NCI-H1105 (cell line): ENCODE measurements at regions not wholly inside any gene's neighbourhood (a gene's known extent, or its start where the extent isn't known, plus 50 kb on each side); places are given as distances from the start of the nearest gene placed in this dataset.
"Not testable (repeated sequence)": the region's sequence is repeated elsewhere in the genome, so short reads cannot be mapped to it uniquely, and the experiment has no call there.

Experiments used
- DNase-seq: peaks from one replicate; lab custom pipeline; 2025; lab: John Stamatoyannopoulos, UW

DNA sequence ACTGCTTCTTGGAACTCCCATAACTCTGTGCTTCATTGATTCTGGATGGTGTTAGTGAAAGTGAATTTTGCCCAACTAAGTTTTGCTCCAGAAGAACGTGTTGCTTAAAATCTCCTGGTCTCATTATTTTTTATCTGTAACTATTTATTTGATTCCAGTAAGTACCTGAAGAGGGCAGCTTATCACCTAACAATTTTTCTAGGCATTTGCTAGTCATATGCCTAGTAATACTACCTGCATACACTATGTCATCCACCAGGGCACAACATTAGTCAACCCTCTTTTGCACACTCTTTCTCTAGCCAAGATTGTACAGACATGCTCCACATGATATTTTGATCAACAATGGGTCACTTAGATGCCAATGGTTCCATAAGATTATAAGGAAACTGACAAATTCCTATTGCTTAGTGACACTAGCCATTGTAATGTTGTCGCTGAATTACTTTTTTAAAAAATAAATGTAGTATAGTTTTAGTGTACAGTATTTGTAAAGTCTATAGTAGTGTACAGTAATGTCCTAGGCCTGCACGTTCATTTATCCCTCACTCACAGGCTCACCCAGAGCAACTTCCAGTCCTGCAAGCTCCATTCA is 499.9 kb upstream of the AADAT start:
- peak; percentile 6 for DNase-seq

DNA sequence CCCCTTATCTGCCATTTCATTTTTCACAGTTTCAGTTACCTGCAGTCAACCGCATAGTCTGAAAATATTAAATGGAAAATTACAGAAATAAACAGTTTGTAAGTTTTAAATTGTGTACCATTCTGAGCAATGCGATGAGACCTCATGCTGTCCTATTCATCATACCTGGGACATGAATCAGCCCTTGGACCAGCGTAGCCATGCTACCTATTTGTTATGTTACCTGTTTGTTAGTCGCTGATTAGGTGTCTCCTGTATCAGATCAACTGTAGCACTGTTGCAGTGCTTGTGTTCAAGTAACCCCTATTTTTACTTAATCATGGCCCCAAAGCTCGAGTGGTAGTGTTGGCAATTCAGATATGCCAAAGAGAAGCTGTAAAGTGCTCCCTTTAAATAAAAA is 492.2 kb upstream of the AADAT start:
- no peak for DNase-seq

DNA sequence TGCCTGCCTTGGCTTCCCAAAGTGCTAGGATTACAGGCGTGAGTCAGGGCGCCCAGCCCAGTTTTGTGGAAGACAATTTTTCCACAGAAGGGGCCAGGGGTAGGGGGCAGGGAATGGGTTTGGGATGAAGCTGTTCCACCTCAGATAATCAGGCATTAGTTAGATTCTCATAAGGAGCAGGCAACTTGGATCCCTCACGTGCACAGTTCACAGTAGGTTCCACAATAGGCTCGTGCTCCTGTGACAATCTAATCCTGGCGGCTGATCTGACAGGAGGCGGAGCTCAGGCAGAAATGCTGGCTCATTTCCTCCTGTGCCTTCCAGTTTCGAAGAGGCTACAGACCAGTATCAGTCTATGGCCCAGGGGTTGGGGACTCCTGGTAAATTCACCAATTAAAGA is 491.6 kb upstream of the AADAT start:
- no peak for DNase-seq

DNA sequence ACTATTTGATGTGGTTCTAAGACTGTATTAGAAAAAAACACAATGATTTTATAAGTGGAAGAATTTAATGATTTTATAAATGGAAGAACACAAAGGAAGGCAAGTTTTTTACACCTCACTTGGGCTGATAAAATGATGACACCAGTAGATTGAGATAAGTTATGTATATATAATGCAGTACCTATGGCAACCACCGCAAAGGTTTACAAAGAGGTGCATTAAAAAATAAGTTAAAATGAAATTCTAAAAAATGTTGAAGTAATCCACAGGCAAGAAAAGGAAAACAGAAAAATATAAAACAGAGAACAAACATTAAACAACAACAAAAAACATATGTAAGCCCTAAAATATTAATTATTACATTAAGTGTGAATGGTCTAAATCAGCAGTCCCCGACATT is 490.9 kb upstream of the AADAT start:
- no peak for DNase-seq

DNA sequence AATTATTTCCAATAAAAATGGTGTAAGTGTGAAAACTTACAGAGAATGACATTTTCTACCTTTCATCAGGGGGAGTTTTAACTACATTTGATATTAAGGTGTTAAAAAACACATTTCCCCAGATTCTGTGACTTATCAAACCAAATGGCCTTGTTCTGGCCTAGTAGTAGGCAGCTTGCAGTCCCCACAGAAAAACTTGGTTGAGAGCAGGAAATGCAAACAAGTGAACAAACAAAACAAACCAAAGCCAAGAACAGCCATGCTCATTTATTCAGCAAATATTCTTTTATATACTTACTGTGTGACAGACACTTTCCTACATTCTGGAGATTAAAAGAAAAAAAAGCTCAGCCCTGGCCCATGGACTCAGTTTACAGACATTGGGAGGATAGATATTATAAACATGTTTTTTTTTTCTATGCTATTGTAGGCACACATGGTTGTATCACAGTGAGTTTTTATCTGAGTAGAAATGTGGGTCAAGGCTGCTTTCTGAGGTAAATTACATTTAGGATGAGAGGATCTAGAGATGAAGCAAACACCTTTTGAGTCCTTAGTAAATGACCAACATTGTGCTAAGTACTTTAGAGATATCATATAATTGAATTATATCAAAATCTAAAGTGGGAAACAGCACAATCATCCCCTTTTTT is 449.2 kb upstream of the AADAT start:
- DNase-seq: no peak

DNA sequence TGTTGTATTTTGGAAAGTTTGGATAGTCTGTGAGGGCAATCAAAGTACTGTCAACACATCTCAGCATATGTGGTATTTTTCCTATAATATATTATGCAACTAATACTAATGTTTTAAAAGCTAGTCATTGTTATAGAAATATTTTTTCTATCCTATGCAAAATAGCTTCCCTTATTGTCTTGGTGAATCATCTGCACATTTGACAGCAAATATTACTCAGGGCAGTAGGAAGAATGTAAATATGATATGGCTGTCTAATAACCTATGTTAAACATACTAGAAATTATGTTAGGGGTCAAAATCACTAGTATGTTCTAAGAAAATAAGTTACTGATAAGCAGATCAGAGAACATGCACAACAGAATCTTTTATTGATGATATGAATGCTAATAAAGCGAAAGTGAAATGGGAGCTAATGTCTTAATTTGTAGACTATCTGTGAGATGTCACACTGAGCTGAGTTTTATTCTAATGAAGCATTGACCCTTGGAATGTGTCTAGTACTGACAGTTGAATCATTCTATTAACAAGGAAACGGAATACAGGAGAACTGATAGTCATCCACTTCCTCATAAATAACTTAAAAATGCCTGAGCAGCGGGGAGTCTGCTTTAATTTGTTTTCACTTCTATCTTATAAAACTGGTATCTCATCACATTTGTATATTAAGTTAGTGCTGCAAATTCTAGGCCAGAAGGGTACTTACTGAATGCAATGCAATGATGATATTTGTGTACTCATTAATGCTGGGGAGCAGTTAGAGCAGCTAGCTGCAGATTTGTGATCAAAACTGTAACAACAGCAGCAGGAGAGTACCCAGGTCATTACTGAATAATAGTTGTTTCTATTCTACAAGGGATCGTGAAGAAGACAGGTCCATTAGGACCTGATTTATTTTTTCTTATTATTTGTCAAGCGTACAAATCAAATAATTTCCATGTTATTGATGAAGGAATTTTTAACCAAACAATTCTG is 440.3 kb upstream of the AADAT start:
- no peak for DNase-seq

DNA sequence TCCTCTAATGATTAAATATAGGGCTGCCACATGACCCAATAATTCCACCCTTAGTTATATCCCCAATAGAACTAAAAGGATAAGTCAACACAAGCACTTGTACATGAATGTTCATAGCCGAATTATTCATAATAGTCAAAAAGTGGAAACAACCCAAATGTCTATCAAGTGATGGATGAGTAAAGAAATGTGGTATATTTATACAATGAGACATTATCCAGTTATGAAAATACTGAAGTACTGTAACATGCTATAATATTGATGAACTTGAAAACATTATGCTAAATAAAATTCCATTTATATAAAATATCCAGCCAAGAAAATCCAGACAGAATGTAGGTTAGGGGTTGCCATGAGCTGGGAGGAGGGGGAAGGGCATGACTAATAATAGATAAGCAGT is 436.7 kb upstream of the AADAT start:
- no peak for DNase-seq

DNA sequence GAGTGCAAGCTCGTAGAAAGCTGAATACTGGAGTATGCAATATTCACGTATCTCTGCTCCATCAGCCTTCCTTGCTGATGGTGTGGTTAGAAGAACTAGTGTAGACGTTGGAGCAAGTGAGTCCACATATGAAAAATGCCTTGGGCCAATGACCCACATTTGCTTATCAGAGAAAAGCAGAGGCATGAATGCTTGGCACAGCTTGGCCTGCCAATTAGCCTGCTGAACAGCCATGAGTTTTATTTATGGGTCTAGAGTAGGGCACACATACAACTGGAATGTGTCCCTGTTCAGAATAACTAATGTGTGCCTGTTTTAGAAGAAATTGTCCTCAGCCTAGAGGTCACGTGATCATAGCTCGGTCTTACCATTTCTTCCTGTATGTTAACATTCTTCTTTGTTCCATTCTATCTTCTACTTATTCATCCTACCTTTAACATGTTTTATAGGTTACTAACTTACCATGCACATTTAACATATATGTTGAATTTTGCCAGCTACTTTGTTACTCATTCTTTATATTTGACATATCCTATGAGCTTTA is 432.7 kb upstream of the AADAT start:
- DNase-seq: no peak

DNA sequence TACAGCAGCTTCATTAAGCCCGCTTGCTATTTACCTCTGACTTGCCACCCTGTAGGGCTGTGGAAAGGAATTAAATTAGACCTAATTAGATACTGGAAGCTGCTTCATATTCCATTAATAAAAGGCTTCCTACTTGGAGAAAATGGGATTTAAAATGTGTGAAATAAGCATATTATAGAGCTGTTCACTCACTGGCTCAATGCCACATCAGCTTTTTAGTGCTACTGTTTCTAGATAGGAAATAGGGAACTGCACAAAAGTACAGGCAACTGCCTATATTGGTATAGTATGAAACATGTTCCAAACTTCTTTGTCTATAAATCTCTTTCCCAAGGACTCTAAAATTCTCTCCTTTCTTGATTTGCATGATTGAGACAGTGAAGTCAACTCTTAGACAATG is 407.9 kb upstream of the AADAT start:
- DNase-seq: no peak

DNA sequence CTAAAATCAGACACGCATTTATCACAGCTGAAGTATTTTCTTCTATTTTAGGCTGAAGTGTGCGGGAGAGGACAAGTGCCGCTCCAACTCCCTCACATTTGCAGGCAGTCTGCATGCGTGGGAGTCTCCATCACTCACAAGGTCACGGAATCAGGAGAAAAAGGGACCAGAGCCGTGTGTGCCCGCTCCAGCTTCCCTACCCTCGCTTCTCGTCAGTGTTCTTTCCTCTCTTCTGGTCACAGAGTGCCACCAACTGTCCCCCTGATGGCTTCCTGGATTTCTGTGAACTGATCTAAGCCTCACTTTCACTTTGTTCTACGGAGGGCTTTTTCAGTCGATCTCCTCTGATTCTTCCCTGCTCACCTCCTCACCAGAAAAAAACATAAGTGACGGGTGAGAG is 407.4 kb upstream of the AADAT start:
- DNase-seq: peak; percentile 9

DNA sequence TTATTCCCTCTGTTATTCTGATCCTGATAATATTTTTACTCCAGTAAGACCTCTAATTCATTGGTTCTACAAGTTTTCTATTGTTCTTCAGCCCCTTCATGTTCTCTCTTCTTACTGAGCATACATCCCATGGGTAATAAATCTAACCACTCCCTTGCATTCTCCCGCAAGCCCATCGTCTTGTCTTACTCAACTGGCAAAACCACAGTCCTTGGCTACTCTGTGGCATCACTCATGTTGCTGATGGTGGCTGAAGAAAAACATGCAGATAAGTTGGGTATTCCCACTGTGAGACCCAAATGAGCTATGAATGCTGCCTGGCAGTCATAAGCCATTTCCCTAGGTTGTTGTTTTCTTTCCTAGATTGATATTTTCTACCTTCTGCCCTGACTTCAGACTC is 402.2 kb upstream of the AADAT start:
- DNase-seq: no peak

DNA sequence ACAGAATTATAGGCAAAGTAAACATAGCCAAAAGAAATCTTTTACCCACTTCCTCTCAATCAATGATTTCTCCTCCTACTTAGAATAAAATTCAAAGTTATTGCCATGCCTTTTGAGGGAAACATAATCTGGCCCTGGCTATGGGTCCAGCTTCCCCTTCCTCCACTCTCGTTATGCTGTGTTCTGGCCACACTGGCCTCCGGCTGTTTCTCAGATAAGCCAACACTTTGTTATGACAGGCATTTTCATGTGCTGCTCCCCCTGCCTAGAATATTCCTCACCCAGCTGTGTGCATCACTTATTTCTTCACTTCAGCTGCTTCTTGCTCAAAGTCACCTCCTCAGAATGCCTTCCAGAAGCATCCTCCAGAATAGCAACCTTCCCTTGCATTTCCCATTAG is 386.6 kb upstream of the AADAT start:
- no peak for DNase-seq

DNA sequence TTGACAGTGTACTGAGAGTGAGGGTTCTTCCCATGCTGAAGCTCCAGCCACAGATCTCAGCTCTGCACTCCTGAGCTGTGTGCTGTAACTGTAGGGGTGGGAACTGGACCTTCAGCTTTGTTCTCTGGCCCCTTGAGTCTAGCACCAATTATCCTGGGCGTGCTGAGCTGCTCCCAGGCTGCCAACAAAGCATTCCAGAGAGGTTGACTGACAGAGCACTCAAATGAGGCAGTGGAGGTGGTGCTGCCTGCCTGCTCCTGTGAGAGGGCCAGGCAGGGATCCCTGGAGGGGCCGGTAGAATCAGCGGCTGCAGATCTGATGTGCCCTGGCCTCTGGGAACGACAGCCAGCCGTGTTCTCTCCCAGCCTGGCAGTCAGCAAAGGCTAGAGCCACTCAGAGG is 375.7 kb upstream of the AADAT start:
- no peak for DNase-seq

DNA sequence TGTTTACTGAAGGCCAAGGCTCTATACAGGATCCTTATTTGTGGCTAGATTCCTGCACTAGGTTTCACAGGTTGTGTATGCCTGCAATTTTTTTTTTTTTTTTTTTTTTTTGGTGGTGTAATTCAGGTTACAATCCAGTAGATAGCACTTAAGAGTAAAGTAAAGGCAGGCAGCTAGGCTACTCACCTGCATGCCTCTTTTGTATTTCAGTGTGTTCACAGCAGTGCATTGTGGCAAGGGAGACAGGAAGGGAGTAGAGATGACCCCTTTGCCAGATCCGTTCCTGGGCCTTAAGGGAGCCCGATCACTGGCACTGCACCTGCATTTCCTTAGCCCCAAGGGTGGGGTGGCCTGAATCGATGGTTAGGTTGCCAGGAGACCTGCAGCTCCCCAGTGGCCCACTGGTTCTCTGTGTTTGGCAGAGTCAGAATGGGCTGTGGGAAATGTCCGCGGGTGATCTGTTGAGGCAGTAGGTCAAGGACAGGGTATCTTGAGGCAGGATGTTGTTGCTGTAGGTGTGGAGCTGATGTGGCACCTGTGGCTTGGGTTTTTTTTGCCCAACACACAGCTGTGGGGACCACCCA is 374.9 kb upstream of the AADAT start:
- DNase-seq: no peak

DNA sequence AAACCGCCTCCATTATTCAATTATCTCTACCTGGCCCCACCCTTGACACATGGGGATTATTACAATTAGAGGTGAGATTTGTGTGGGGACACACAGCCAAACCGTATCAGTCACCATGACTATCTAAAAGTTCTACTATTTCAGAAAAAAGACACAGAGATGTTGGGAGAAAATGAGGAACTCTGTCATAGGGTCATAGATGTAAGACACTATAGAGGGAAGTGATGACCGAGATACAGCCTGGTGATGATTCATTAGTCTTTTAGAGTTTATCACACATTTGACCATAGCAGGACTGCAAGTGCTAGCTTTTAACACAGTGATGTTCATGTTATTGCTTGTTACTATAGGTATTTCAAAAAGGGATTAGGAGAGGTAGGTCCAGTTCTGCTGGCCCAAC is 357.0 kb upstream of the AADAT start:
- no peak for DNase-seq

DNA sequence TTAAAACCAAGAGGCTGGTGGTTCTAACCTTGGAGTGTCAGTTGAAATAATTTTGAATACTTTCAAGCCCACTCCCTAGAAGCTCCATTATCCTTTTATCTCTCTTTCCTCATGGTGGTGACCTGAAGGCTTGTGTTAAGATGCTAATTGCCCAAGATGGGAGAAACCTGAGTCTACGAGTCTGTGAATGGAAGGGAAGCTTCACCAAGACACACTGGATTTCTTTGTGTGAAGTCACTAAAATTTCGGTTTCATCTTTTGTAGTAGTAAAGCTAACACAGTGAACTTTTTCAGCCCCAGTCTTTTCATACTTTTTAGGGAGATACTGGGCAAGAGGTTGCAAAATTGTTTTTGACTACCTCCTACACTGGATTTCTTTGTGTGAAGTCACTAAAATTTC is 351.4 kb upstream of the AADAT start:
- not testable (repeated sequence) for DNase-seq

DNA sequence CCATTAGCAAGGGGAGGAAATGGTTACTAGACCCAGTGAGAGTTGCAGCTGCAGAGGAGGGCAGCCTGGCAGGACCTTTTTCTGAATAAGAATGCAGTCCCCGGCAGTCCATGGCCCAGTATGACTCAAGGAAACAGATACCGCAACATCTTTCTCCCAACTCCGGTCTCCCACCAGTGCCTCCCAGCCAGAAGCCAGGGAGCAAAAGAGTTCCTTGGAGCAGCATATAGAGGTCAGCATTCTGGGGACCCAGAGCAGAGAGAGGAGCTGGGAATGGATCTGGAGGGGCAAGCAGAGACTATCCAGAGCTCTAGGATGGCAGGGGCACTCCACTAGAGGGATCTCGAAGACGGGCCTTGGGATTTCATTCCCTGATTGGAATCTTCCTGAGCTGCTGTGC is 339.2 kb upstream of the AADAT start:
- no peak for DNase-seq

DNA sequence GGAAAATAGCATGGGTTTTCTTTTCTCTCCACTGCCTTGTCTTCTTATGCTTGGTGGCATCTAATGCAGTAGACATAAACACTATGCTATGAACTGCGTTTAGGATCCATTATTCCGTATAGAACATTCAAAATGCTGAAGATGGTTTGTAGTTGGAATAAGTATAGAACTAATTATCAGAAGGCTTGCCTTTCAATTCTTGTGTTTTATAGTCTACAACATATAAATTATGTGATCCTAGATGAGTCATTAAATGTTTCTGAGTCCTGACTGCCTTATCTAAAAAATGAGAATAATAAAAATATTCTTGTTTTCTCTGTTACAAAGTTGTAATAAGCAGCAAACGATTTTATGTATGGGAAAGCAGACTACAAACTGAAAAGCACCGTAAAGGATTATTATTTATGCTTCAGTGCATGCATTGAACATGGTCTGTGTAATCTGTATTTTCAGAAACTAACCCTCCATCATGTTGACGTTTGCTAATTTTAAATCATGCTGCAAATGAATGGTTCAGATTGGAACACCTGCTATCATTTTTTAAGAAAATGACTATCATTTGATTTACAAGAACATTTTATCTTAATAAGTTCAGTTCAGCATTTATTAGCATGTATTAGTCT is 335.9 kb upstream of the AADAT start:
- no peak for DNase-seq

DNA sequence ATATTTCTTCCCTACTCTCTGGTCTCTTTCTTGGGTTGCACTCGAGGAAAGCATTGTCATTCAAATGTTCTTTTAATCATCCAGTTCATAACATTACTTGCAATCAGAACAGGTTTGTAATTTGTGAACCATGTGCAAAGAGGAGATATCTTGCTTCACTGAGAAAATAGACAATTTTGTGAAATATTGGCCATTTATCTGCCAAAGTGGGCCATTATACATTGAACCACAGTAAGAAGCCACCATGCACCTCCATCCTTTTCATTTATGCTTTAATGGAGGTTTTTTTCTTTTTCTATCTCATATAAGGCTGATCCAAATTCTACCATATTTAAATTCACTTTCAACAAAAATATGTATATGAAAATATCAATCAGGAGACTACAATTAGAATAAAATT is 335.3 kb upstream of the AADAT start:
- no peak for DNase-seq

DNA sequence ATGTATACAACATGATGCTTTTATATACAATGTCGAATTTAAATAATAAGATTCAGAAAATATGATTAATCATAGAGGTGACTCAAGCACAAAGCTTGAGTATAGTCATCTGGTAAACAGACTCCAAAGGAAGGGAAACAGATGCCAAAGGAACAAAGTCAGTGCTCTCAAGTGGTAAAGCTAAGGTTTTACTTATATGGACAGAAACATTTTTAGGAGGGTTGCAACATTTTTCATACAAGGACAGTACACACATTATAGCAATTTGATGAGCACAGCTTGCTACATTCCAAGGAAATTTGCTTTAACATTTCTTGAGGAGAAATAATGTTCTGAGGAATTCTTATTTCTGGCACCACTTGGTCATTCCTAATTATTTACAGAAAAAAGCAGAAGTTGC is 333.4 kb upstream of the AADAT start:
- no peak for DNase-seq

DNA sequence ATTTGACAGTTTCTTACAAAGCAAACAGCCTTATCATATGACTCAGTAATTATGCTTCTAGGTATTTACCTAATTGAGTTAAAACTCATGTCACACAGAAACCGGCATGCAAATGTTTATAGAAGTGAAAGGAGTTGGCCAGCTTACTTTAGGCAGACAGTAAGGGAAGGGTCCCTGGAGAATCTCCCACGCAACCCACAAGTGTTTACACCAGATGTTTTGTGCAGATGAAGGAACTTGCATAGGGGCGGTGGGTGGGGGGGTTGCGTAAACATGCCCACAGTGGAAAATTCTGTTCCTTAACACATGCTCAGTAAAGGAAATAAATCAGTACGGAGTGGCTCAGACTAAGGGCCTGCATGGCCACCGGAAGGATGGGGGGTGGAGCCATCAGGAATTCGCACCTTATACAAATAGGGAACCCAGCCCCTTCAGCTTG is 330.5 kb upstream of the AADAT start:
- no peak for DNase-seq

DNA sequence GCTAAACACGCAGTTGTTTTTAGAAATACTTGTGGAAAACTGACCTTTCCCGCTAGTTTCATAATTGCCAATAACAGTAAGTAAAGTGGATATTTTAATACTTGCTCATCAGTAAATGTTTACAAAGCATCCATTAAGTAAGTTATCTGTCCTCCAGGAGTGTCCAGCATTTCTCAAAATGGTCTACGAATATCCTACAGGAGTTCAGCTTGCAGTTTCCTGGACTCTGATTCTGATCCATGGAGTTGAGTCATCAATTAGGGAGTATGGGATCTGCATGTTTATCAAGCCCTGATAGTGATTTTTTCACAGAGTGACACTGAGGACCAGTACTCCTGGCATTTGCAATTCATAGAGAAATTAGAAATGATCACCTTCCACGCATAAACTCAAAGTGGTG is 325.2 kb upstream of the AADAT start:
- DNase-seq: no peak
